GM12891 (cell line): ENCODE measurements at regions not wholly inside any gene's neighbourhood (a gene's known extent, or its start where the extent isn't known, plus 50 kb on each side); places are given as distances from the start of the nearest gene placed in this dataset.

ENCODE experiments used
- POLR2A ChIP-seq: IDR thresholded peaks from 2 replicates; pipeline ENCODE4 v1.6.1; 2011; ENCODE audit warnings: low read depth, low read length, control low read depth
- POLR2AphosphoS5 ChIP-seq: IDR thresholded peaks from 2 replicates; pipeline ENCODE4 v1.6.1; 2011; ENCODE audit warnings: low read depth, low read length, control low read depth
- SPI1 ChIP-seq: IDR thresholded peaks from 2 replicates; pipeline ENCODE4 v1.6.1; 2011; ENCODE audit warnings: low read depth, low read length, control low read depth
- TAF1 ChIP-seq: IDR thresholded peaks from 2 replicates; pipeline ENCODE4 v1.6.1; 2011; ENCODE audit warnings: low read depth, low read length, control low read depth

- TF ChIP-seq POLR2AphosphoS5 (no peak), POLR2A (no peak), TAF1 (no peak), SPI1 (no peak)
These were observed 112.8 kb upstream of the ADAMTS5 start for GRCh38 chr21:27079636-27080240.
